PFSK-1 (cell line): ENCODE measurements at regions not wholly inside any gene's neighbourhood (a gene's known extent, or its start where the extent isn't known, plus 50 kb on each side); places are given as distances from the start of the nearest gene placed in this dataset.

ENCODE experiments used
- FOXP2 ChIP-seq: optimal IDR thresholded peaks from 2 replicates; pipeline ENCODE3; 2011; ENCODE audit warnings: borderline replicate concordance, control low read depth, inconsistent platforms; ENCODE audit not compliant: insufficient read depth; ENCODE audit errors: extremely low read length, extremely low read depth
- POLR2AphosphoS5 ChIP-seq: IDR thresholded peaks from 2 replicates; pipeline ENCODE4 v1.6.1; 2012; ENCODE audit warnings: low read depth, mild to moderate bottlenecking, control low read depth, low read length, moderate library complexity
- REST ChIP-seq, 2 experiments: IDR thresholded peaks; 2 replicates each; pipeline versions ENCODE4 v1.6.1 to v1.8.0; 2011 to 2012; ENCODE audit warnings: low read depth in 2 of 2, low read length in 2 of 2, control low read depth in 1 of 2, inconsistent platforms in 1 of 2, mild to moderate bottlenecking in 1 of 2, moderate library complexity in 1 of 2; ENCODE audit not compliant: insufficient read depth in 1 of 2
- SIN3A ChIP-seq: IDR thresholded peaks from 2 replicates; pipeline ENCODE4 v1.6.1; 2012; ENCODE audit warnings: mild to moderate bottlenecking, low read length, moderate library complexity, borderline replicate concordance; ENCODE audit not compliant: insufficient read depth
- TAF1 ChIP-seq: IDR thresholded peaks from 2 replicates; pipeline ENCODE4 v1.6.1; 2012; ENCODE audit warnings: low read length, control low read depth, borderline replicate concordance; ENCODE audit not compliant: insufficient read depth

GRCh38 chr5:165139262-165139661 is 1633.8 kb downstream of the MAT2B start:
- TF ChIP-seq POLR2AphosphoS5, result no peak
- no peak for TF ChIP-seq SIN3A
- TF ChIP-seq TAF1, result no peak
- no peak for TF ChIP-seq REST (IDR thresholded peaks at IDR 0.05; ENCODE audit: insufficient read depth in 1 of 2, low read depth in 2 of 2, low read length in 2 of 2)
- TF ChIP-seq FOXP2, result no peak

- no peak for TF ChIP-seq SIN3A
Observed at GRCh38 chr5:165139721-165140120, 1634.3 kb downstream of the MAT2B start.

GRCh38 chr5:165143741-165144140 is 1638.3 kb downstream of the MAT2B start:
- TF ChIP-seq TAF1, result no peak
- no peak for TF ChIP-seq FOXP2
- TF ChIP-seq SIN3A, result no peak
- TF ChIP-seq REST (IDR thresholded peaks at IDR 0.05; ENCODE audit: insufficient read depth in 1 of 2, low read depth in 2 of 2, low read length in 2 of 2), result no peak
- TF ChIP-seq POLR2AphosphoS5, result no peak

- no peak for TF ChIP-seq REST (IDR thresholded peaks at IDR 0.05; ENCODE audit: insufficient read depth in 1 of 2, low read depth in 2 of 2, low read length in 2 of 2)
- no peak for TF ChIP-seq POLR2AphosphoS5
- TF ChIP-seq FOXP2, result no peak
- no peak for TF ChIP-seq SIN3A
- TF ChIP-seq TAF1, result no peak
Observed at GRCh38 chr5:165149431-165149830, 1644.0 kb downstream of the MAT2B start.

- TF ChIP-seq REST (IDR thresholded peaks at IDR 0.05; ENCODE audit: insufficient read depth in 1 of 2, low read depth in 2 of 2, low read length in 2 of 2), result no peak
- TF ChIP-seq TAF1, result no peak
- TF ChIP-seq SIN3A, result no peak
- no peak for TF ChIP-seq POLR2AphosphoS5
- TF ChIP-seq FOXP2, result no peak
Observed at GRCh38 chr5:165152058-165152457, 1646.6 kb downstream of the MAT2B start.
